ENCODE measurements at regions not wholly inside any gene's neighbourhood (a gene's known extent, or its start where the extent isn't known, plus 50 kb on each side); places are given as distances from the start of the nearest gene placed in this dataset.

GRCh38 chr12:58615576-58615975, 304.7 kb downstream of the LRIG3 start:
- no peak for TF ChIP-seq POLR2A (IDR thresholded peaks at IDR 0.05)
- no peak for TF ChIP-seq POLR2AphosphoS5 (IDR thresholded peaks at IDR 0.05)

All from spleen (tissue), 3 donors.